HG02798 (cell line): ENCODE measurements at regions not wholly inside any gene's neighbourhood (a gene's known extent, or its start where the extent isn't known, plus 50 kb on each side); places are given as distances from the start of the nearest gene placed in this dataset.
A peak's percentile ranks its signal among the peaks of the same experiment; 100 is the strongest.

Source experiments
- ATAC-seq: cut with Tn5 transposase; IDR thresholded peaks from one replicate; pipeline ENCODE4 v1.9.1; 2021; ENCODE audit warnings: mild to moderate bottlenecking; ENCODE audit not compliant: unreplicated experiment, poor library complexity

DNA sequence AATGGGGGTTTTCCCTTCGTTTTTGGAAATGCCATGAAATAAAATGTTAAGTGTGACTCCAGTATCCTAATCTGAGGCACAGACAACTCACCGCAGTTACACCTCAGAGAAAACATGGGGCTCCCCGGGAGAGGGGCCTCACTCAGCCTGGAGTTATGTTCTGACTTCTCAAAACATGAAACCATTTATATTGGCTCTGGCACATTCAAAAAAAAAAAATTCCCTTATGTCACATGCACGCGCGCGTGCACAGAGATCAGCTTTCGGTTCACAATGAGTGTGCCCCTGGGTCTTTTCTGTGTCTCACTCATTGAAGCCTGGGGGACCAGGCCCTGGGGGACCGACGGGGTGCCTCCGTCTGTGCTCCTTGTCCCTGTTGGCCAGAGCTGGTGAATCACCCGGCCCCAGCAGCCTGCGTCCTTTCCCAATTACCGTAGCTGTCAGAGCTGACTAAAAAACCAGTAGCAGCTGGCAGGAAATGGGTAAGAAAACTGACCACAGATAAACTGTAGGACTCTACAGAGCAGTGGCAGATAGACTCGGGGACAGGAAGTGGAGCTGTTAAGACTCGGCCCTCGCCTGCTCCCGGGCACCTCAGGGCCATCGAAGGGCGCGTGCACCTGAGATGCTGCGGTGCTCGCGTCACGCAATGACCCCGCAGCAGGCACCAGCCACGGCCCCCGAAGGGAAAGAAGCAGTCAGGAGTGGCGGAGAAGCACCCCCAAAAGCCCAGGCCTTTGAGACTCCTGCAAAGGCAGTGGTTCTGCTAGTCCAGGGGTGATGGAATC is 138.3 kb upstream of the ID2 start:
- ATAC-seq = peak; percentile 79

DNA sequence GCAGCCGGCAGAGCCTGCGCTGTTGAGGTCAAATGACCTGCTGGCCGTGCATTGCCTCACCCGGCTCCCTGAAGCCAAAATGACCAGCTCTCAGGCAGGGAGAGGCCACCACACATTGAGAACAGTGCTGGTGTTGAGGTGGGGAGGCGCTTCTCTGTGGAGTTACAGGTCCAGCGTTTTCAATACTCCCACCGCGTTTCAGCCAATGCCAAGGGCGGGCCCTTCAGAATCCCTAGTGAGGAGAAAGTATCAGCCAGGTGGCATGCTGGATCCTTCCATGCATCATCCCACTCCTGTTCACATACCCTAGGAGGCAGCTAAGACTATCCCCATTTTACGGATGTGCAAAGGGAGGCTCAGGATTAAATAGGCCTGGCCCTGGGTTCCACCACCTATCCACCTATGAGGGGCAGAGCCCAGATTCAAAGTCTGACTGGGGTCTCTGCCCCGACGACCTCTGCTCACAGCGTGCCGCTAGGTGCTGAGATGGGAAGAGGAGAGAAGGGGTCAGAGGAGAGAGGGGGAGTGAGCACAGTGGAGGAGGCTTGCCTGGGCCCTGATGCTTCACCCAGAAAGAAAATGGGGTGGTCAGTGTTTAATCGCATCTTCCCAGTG is 137.6 kb upstream of the ID2 start:
- ATAC-seq = no peak

DNA sequence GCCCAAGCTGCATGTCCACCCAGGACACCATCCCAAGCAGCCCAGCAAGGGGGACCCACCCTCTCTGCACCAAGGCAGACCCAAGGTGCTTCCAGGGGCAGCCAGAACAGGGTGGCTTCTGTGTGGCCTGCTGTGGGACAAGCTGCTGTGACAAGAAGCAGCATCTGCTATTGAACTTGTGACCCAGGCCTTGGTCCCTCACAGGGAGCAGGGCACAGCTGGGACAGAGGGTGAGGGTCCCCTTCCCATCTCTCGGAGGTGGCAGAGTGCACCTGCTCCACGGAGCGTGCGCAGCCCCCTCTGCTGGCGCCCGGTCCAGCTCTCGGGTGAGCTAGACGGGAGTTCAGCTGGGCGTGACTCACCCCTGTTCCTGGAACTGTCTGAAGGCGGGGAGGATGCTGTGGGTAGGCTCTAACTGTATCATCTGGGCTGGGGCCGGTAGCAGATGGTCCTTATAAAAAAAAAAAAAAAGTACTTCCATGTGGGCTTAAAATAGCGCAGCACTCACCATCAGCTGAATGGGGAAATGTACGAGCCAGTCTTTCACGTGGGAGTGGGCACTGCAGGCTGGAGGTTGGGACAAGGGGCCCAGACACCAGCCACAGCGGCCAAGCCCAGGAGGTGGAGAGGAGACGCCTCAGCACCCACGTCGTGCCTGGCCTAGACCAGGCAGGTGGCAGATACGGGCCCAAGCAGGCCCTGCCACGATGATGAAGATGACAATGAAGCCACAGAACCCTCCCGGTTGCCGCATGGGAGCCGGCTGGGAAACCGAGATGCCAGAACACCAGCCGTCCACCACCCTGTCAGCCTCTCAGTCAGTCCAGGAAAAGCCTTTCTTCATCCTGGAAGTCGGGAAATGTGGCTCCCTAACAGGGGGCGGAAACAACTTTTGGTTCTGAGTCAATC is 136.8 kb upstream of the ID2 start:
- ATAC-seq = peak; percentile 58

DNA sequence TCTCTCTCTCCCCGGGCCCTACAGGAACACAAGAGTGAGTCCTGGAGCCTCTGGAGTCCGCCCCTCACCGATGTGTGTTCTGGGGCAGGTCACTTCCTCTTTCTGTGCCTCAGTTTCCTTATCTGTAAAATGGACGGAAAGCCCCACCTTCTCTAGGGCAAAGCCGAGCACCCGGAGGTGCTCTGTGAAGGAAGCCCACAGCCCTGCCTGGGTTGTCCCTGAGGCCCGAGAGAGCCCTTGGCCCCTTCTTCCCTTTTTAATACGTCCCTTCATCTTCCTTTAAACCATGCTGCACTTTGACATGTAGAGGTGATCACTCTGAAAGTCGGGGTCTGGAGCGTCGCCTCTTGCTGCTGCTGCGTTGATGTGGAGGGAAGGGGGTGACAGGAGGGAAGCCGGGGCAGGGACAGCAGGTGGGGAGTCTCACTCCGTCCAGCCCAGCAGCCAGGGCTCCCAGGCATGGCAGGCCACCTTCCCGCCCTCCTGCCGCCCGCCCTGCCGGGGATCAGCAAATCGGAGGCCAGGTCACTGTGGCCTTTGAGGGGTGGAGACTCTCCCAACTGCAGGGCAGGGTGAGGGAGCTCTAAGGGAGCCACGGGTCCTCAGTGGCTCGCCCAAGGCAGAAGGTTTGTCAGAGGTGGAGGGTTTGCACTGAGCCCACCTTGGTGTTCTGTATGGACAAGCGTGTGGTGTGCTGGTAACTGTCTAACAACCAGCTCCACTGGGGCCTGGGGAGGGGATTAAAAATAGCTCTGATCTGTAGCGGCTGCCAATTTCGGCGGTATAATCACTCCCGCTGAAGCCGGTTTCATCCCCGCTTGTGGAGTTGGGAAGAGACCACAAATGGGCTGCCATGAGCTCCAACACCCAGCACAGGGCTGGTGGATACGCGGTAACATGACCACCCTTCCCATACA is 135.9 kb upstream of the ID2 start:
- no peak for ATAC-seq

DNA sequence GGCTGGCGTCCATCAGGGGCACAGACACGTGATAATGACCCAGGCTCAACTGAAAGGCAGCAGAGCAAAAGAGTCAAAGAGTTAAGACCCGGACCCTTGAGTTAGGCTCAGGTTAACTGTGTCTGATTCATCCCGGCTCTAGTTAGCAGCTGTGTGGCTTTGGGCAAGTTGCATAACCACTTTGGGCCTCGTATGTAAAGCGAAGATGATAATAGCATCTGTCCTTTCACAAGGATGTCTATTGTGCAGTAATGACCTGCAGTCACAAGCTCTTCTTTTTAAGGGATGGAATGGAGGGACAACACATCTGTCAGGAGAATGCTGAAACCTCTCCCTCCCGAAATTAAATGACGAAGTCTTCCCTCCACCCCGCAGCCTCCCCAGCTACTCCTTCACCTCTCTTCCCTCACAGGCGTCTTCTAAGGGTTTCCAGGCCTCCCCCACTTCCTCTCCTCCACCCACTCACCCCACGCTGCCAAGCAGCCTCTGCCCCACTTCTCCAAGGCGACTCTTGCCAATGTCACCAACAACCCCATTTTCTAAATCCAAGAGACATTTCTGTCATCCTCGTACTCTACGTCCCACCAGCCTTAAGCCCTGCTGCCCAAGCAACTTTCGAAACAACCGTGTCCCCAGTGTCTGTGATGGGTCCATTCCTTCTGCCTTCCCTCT is 135.1 kb upstream of the ID2 start:
- no peak for ATAC-seq

DNA sequence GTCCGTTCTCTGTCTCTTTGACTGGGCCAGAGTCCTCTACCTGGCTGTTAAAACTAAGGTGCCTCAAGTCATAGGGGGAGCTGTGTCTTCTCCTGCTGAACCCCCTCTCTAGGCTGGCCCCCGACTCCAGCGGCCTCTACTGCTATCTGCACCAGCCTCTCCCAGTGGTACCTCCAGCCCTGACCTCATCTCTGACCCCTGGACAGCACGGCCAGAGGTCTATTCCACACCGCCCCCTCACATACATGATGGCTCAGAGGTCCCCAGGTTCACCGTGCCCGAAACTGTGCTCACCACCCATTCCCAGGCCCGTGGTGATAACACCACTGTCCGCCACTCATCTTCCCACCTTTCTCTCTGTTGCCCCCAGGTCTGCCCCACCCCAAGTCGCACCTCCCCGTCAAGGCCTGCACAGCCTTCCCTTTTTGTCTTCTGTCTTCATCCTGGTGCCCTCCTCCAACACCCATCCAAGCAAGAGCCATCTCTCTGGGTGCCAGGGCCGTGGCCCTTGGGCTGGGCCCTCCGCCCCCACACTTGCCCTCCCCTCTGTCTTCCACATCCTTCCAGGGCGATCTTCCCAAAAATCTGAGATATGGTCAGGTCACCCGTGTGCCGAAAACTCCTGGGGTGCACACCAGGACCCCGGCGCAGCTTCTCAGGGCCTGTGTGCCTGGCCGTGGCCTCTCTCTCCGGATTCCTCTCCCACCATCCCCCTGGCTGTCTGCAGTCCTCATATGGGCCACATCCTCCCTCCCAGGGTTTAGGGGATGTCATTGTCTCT is 134.4 kb upstream of the ID2 start:
- no peak for ATAC-seq

DNA sequence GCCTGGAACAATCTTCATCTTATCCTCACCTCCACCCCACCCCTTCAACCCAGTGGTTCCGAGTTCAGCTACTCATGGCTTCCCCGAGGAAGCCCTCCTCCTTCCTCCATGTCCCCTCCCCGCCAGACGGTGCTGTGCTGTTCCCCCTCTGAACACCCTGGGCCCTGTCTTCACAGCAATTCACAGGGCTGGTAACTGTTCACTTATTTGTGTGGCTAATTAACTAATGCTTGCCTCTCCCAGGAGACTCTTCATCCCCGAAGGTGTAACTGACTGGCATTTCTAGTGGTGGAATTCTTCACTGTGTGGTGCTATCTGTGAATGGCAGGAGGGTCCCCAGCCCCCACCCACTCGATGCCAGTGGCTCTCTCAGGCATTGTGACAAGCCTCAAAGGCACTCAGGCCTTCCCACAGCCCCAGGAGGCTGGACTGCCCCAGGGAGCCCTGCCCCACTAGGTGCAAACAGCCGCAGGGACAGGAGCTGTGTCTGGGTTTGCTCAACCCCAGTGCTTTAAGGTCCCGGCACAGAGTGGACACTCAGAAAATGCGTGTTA is 133.7 kb upstream of the ID2 start:
- ATAC-seq = no peak

DNA sequence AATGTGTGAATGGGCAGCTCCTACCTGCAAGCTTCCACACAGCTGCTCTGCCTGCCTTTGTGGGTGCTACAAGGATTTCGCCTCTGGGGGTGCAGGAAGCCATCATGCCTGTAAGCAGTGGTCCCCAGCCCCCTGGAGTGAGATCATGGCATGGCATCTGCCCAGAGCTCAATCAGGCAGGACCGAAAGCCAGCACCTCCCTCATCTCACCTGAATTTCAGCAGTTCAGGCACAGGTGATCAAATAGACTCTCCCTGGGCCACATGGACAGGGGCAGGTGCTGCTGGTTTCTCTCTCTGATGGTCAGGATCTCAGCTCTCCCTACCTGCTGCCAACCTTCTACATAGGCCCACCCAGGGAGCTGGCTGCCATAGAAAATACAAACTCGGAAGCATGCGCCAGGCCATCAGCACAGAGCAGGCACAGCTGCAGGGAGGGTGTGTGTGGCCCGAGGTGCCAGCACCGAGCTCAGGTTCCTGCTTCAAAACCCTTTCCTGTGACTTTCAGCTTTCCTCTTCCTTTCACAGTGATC is 133.2 kb upstream of the ID2 start:
- no peak for ATAC-seq

DNA sequence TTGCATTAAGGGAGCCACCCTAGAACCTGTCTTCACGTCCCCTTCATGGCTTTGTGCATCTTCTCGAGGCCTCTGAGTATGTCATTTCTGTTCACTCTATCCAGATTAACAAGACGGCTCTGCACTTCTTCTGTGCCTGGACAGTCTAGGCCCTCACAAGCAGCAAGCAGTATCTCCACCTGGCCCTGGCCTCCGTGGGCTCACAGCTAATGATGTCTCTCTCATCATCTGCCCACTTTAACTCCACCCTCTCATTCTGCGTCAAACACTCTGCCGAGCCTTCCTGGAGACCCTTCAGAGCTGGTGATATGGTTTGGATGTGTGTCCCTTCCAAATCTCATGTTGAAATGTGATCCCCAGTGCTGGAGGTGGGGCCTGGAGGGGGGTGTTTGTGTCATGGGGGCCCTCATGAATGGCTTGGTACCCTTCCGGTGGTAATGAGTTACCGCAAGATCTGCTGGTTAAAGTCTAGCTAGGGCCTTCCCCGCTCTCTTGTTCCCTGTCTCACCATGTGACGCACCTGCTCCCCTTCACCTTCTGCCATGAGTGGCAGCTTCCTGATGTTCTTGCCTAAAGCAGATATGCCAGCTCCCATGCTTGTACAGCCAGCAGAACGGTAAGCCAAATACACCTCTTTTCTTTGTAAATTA is 132.5 kb upstream of the ID2 start:
- no peak for ATAC-seq

DNA sequence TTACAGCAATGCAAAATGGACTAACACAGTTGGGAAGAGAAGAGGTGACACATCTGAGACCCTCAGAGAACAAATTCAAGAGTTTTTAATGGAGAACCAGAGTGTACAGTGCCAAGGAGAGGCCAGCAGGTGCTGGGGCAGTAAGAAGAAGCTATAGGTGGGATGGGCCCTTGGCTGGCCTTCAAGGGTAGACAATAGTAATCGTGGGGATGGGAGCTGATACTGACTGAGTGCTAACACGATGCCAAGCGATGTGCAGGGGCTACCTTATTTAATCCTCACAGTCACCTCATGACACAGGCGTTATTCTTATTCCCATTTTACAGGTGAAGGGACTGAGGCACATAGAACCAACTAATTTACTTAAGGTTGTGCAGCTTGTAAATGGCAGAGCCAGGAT is 131.9 kb upstream of the ID2 start:
- no peak for ATAC-seq

DNA sequence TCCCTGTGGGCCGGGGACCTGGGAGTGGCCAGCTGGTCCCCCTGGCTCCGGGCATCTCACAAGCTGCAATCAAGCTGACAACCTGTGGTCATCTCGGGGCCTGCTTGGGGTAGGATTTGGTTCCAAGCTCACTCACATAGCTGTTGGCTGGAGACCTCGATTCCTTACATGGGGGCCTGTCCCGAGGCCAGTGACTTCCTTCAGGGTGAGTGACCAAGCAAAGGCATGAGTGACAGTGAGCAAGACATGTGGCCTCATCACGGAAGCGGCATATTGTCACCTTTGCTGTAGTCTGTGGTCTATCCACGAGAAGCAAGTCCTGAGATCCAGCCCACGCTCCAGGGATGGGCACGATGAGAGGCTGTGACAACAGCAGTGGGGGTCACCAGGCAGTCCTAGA is 131.4 kb upstream of the ID2 start:
- no peak for ATAC-seq

DNA sequence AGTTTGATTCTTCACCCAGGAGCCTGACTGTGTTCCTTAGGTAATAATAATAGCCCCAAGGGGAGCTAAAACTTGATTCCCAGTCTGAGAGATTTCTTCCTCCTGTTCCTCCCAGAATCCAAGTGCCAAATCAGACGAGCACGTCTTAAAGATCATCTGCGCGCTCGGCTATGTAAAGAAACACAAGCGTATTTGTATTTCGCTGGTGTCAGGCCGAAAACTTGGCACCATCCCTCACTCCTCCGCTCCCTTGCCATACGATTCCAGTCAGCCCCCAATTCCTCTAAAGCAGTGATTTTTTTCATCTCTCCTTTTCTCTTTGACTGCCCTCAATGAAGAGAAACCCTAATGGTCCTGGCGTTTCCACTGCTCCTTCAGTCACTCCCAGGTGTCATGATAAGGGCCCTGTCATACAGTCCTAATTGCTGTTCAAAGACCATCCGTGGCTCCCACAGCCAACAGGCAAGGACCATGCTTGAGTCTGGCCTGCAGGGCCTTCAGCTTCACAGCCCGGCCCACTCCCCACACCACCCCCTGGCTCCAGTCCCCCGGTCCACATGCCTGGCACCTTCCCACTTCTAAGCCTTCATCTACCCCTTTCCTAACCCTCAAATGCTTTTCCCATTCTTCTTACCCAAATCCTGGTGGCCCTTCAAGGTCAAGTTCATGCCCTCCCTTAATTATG is 130.8 kb upstream of the ID2 start:
- no peak for ATAC-seq

DNA sequence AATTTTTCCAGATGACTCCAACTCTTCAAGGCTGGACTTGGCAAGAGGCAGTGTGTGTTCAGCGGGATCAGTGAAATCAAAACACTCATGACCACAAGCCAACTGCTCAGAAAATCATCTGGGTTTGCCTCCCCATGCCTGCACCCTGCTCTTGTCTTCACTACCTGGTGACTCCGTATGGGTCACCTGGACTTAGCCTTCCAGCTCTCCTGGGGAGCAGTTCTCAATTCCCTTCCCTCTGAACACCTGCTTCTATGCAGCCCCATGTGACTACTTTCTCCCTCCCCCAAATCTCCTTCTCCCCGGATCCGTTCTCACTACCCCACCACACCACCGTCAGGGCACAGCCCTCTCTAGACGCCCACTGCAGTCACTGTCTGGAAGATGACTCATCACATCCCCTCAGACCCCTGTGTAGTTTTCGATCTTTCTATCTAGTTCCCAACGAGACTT is 130.2 kb upstream of the ID2 start:
- ATAC-seq = peak; percentile 54

DNA sequence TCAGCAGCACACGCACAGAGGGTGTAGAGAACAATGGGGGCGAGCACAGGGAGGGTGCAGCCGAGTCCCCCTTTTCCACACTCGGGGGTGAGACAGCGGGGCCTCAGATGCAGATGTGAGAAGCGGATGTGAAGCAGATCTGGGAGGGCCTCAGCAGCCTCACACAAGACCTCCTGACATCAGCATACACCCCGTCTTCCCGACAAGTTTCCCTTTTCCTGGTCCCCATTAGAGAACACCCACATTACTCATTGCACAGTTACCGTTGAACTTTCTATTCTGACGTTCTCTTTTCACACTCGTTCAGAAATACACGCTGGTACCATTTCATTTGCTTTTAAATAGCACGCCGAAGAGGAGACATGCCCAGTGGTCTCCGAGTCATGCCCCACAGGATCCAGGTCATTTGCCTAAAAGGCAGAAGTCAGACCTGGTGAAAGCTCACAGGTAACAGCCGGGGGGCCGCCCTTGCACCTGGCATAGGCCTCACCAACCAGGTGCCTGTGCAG is 129.5 kb upstream of the ID2 start:
- ATAC-seq = peak; percentile 40

DNA sequence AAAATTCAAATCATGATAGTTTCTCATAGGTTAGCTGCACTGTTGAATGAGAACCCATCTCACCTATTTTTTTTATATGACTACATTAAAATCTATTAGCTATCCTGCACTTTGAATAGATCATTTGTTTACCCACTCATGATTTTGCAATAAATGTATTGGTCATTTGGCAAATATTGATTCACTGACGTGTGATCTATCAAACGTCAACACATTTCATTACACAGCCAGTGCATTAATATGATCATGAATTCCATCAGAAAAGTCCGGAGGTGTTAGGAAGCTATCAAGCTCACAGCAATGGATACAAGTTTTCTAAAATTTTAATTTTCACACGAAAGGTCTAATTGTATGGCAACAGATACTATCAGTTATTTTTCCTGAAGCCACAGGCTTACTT is 128.2 kb upstream of the ID2 start:
- no peak for ATAC-seq

DNA sequence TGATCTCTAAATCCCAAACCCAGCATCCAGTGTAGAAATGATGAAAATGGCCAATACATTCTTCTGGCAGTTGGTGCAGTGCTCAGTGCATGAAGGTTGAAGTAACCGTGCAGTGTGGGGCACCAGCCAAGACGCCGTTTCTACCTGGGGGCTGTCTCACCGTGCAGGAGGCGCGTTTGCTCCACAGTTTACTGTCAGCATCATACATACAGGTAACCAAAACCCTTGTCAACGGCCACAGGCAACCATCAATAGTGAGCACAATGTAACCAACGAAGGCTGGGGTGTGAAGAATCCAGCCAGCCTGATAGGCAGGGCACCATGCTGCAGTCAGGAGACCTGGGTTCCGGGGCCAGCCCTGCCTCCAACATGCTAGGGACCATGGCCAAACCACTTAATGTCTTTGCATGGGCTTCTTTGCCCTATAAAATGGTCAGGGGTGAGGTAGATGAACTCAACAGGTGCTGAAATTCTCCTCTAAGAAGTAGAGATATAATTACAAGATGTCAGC is 127.5 kb upstream of the ID2 start:
- no peak for ATAC-seq

DNA sequence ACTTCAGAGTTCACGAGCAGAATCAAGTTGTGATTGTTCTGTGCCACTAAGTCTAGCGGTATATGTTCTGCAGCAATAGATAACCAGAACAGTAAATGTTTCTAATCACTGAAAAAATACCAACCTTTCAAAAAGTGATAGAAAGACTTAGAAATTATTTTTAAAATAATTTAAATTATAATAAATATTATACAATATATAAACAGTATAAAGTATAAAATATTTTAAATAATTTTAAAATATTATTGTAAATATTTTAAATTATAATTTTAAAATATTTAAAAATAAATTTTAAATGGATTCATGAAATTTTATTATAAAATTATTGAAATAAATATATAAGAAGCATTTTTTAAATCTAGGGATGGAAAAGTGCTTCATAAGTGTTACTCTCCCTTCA is 126.3 kb upstream of the ID2 start:
- no peak for ATAC-seq
